ENCODE measurements at regions not wholly inside any gene's neighbourhood (a gene's known extent, or its start where the extent isn't known, plus 50 kb on each side); places are given as distances from the start of the nearest gene placed in this dataset.

DNA sequence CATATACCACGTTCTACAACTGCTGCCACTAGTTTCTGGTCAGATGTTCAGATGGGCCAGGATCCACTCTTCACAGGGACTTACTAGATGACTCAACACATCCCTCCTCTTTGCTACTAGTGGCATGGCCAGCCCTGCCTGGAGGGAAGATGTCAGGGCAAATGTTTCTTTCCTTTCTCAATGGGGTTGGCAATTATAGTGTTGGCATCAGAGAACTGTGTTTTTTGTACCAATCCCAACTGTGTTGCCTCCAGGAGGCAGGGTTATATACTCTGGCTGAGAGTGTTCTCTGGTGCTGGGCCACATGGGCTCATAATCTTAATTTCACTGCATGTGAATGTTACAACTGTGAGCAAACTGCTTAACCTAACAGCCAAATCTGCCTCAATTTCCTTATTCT is 69.9 kb upstream of the AVPR1A start:
- Histone ChIP-seq H4K8ac (ENCODE audit: low read depth in 2 of 2, low read length in 2 of 2) (no peak overlapping the region), H2AK5ac (ENCODE audit: low read depth, low read length) (no peak overlapping the region), H3K79me1 (ENCODE audit: low read depth in 1 of 2, low read length in 2 of 2) (no peaks in the 10 kb centered on the region), H3K36me3 (ENCODE audit: control insufficient read depth, insufficient read depth, low read length) (no peaks in the 10 kb centered on the region), H3K18ac (ENCODE audit: low read depth, low read length) (no peak overlapping the region), H3K23ac (ENCODE audit: low read depth, low read length) (no peak overlapping the region), H2AK9ac (replicated peaks; ENCODE audit: low read depth, low read length, poor library complexity) (no peak overlapping the region), H4K20me1 (ENCODE audit: insufficient read depth, low read length) (no peaks in the 10 kb centered on the region), H4K91ac (ENCODE audit: insufficient read depth, low read depth, low read length) (no peak overlapping the region), H4K5ac (ENCODE audit: low read depth, low read length) (no peak overlapping the region), H3K9ac (ENCODE audit: low read depth, low read length) (no peak overlapping the region), H3K4ac (ENCODE audit: low read depth, low read length) (no peak overlapping the region), H2BK15ac (ENCODE audit: low read depth, low read length) (no peak overlapping the region), H3K4me2 (ENCODE audit: low read depth, low read length) (no peak overlapping the region), H3K4me1 (ENCODE audit: control insufficient read depth, insufficient read depth, low read length) (no peaks in the 10 kb centered on the region), H2BK120ac (ENCODE audit: low read depth, low read length) (no peak overlapping the region), H3K9me1 (ENCODE audit: insufficient read depth, low read length) (no peaks in the 10 kb centered on the region), H2AFZ (replicated peaks; ENCODE audit: low read length, poor library complexity) (no peak overlapping the region), H3K9me3 (ENCODE audit: control insufficient read depth, insufficient read depth, low read length) (no peaks in the 10 kb centered on the region), H2BK5ac (ENCODE audit: low read depth, low read length, poor library complexity, severe bottlenecking) (no peak overlapping the region), H2BK20ac (ENCODE audit: low read depth, low read length) (no peak overlapping the region), H3K27me3 (ENCODE audit: control insufficient read depth, insufficient read depth, low read length) (no peaks in the 10 kb centered on the region), H3K56ac (ENCODE audit: extremely low read depth, insufficient read depth, low read length) (no peak overlapping the region), H3K14ac (replicated peaks; ENCODE audit: low read depth, low read length) (no peak overlapping the region), H3K27ac (ENCODE audit: insufficient read depth, low read length) (no peak overlapping the region), H3K4me3 (ENCODE audit: insufficient read depth, low read depth, low read length) (no peak overlapping the region)
- CTCF ChIA-PET: no interaction called here
- POLR2A ChIA-PET (ENCODE audit: unreplicated experiment): no interaction called here
- in situ Hi-C loops (cut with MboI; ENCODE audit: low sequenced_read_pairs) (no loop called here), intact Hi-C loops (cut with micrococcal nuclease) (no loop called here), dilution Hi-C loops (cut with HindIII; ENCODE audit: low sequenced_read_pairs, unreplicated experiment) (no loop called here)
- no TSS peak for BruUV-seq (replicated peaks)
- ATAC-seq (ENCODE audit: low read depth) (no peak), DNase-seq (no peak)
- TF ChIP-seq, protein P1, sequence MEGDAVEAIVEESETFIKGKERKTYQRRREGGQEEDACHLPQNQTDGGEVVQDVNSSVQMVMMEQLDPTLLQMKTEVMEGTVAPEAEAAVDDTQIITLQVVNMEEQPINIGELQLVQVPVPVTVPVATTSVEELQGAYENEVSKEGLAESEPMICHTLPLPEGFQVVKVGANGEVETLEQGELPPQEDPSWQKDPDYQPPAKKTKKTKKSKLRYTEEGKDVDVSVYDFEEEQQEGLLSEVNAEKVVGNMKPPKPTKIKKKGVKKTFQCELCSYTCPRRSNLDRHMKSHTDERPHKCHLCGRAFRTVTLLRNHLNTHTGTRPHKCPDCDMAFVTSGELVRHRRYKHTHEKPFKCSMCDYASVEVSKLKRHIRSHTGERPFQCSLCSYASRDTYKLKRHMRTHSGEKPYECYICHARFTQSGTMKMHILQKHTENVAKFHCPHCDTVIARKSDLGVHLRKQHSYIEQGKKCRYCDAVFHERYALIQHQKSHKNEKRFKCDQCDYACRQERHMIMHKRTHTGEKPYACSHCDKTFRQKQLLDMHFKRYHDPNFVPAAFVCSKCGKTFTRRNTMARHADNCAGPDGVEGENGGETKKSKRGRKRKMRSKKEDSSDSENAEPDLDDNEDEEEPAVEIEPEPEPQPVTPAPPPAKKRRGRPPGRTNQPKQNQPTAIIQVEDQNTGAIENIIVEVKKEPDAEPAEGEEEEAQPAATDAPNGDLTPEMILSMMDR (conservative IDR thresholded peaks at IDR 0.05; ENCODE audit: low read depth, low read length): no peak
- TF ChIP-seq SMC3 (IDR thresholded peaks at IDR 0.05; ENCODE audit: low read depth, low read length): no peak
- TF ChIP-seq CEBPB (IDR thresholded peaks at IDR 0.05; ENCODE audit: low read depth, low read length): no peak
- TF ChIP-seq BHLHE40 (IDR thresholded peaks at IDR 0.05; ENCODE audit: low read depth, low read length): no peak
- no peak for TF ChIP-seq RAD21 (IDR thresholded peaks at IDR 0.05; ENCODE audit: low read length)
- no peak for TF ChIP-seq CHD1 (IDR thresholded peaks at IDR 0.05; ENCODE audit: low read depth, low read length)
- TF ChIP-seq, protein P2, sequence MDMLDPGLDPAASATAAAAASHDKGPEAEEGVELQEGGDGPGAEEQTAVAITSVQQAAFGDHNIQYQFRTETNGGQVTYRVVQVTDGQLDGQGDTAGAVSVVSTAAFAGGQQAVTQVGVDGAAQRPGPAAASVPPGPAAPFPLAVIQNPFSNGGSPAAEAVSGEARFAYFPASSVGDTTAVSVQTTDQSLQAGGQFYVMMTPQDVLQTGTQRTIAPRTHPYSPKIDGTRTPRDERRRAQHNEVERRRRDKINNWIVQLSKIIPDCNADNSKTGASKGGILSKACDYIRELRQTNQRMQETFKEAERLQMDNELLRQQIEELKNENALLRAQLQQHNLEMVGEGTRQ (IDR thresholded peaks at IDR 0.05; ENCODE audit: low read depth, low read length): no peak
- no CpG with 5 or more reads among the region's 1 CpG for WGBS, 2 experiments (ENCODE audit: extremely low coverage in 2 of 2, insufficient read length in 1 of 2)
